ENCODE measurements at regions not wholly inside any gene's neighbourhood (a gene's known extent, or its start where the extent isn't known, plus 50 kb on each side); places are given as distances from the start of the nearest gene placed in this dataset.

- TF ChIP-seq ZNF224 (CRISPR knock-in tag; IDR thresholded peaks at IDR 0.05) (no peak), HNRNPH1 (optimal IDR thresholded peaks at IDR 0.05; ENCODE audit: low read depth, low read length) (no peak), TAF1 (IDR thresholded peaks at IDR 0.05; ENCODE audit: control insufficient read depth, extremely low read depth, insufficient read depth, low read length, severe bottlenecking) (no peak), MYC (IDR thresholded peaks at IDR 0.05; ENCODE audit: low read depth, low read length) (no peak), MYC (CRISPR knock-in tag; IDR thresholded peaks at IDR 0.05; ENCODE audit: borderline replicate concordance, low read depth) (no peak), U2AF2 (optimal IDR thresholded peaks at IDR 0.05; ENCODE audit: low read depth, low read length) (no peak), ZNF431 (CRISPR knock-in tag; IDR thresholded peaks at IDR 0.05) (no peak), RNF2 (IDR thresholded peaks at IDR 0.05) (no peak), OTX1 (CRISPR knock-in tag; IDR thresholded peaks at IDR 0.05) (no peak), LEF1 (IDR thresholded peaks at IDR 0.05) (no peak)
- TF ChIP-seq, protein P1, sequence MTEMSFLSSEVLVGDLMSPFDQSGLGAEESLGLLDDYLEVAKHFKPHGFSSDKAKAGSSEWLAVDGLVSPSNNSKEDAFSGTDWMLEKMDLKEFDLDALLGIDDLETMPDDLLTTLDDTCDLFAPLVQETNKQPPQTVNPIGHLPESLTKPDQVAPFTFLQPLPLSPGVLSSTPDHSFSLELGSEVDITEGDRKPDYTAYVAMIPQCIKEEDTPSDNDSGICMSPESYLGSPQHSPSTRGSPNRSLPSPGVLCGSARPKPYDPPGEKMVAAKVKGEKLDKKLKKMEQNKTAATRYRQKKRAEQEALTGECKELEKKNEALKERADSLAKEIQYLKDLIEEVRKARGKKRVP (CRISPR knock-in tag; IDR thresholded peaks at IDR 0.05) = no peak
- TF ChIP-seq, protein P2, sequence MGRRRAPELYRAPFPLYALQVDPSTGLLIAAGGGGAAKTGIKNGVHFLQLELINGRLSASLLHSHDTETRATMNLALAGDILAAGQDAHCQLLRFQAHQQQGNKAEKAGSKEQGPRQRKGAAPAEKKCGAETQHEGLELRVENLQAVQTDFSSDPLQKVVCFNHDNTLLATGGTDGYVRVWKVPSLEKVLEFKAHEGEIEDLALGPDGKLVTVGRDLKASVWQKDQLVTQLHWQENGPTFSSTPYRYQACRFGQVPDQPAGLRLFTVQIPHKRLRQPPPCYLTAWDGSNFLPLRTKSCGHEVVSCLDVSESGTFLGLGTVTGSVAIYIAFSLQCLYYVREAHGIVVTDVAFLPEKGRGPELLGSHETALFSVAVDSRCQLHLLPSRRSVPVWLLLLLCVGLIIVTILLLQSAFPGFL (CRISPR knock-in tag; IDR thresholded peaks at IDR 0.05) = no peak
These were observed 600.5 kb downstream of the EDEM1 start for GRCh38 chr3:5787861-5788488.
